ENCODE measurements at regions not wholly inside any gene's neighbourhood (a gene's known extent, or its start where the extent isn't known, plus 50 kb on each side); places are given as distances from the start of the nearest gene placed in this dataset.
"Not testable (repeated sequence)": the region's sequence is repeated elsewhere in the genome, so short reads cannot be mapped to it uniquely, and the experiment has no call there.

DNA sequence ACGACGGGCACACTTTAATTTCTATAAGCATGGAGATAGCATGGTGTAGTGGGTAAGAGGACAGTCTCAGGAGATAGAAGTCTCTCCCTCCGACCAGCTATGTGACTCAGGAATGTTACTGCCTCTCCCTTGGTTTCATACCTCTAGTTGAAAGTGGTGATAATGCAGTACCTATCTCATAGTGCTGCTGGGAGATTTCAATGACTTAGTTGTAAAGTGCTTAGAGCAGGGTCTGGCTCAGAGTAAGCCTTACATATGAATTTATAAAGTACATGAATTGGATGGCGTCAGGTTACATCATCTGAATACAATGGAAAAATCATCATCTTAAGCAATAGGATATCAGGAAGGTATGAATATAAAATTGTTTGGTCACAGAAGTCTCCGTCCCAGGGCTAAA lies 952.8 kb upstream of the EDIL3 start:
- H3K27ac ChIP-seq, result no peak overlapping the region
- DNase-seq (ENCODE audit: low spot score), result no peak
- TF ChIP-seq, protein P1, sequence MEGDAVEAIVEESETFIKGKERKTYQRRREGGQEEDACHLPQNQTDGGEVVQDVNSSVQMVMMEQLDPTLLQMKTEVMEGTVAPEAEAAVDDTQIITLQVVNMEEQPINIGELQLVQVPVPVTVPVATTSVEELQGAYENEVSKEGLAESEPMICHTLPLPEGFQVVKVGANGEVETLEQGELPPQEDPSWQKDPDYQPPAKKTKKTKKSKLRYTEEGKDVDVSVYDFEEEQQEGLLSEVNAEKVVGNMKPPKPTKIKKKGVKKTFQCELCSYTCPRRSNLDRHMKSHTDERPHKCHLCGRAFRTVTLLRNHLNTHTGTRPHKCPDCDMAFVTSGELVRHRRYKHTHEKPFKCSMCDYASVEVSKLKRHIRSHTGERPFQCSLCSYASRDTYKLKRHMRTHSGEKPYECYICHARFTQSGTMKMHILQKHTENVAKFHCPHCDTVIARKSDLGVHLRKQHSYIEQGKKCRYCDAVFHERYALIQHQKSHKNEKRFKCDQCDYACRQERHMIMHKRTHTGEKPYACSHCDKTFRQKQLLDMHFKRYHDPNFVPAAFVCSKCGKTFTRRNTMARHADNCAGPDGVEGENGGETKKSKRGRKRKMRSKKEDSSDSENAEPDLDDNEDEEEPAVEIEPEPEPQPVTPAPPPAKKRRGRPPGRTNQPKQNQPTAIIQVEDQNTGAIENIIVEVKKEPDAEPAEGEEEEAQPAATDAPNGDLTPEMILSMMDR (IDR thresholded peaks at IDR 0.05), result no peak
- H3K4me3 ChIP-seq, result no peak overlapping the region
- no peaks in the 10 kb centered on the region for H3K4me1 ChIP-seq
- no peaks in the 10 kb centered on the region for H3K9me3 ChIP-seq
- no peaks in the 10 kb centered on the region for H3K36me3 ChIP-seq
- H3K27me3 ChIP-seq, result no peaks in the 10 kb centered on the region

DNA sequence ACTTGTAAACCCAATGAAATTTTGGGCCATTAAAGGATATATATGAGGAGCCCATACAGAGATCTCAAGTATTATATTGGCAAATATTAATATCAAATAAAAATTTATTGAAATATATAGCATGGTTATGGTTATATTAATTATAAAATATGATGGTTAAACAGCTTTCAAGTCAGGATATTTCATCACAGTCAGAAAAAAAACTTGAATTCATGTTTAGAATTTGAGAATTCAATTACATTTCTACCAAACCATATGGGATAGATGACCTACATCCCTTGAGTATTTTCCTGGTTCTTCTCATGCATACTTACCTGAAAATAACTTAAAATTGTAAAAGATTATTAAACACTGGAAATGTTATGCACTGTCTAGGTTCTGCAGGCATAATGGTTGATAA lies 956.1 kb upstream of the EDIL3 start:
- Histone ChIP-seq H3K4me3 (no peak overlapping the region), H3K27ac (no peak overlapping the region), H3K4me1 (no peaks in the 10 kb centered on the region), H3K9me3 (no peaks in the 10 kb centered on the region), H3K36me3 (no peaks in the 10 kb centered on the region), H3K27me3 (no peaks in the 10 kb centered on the region)
- TF ChIP-seq, protein P1 (IDR thresholded peaks at IDR 0.05), result no peak
- DNase-seq (ENCODE audit: low spot score), result no peak

DNA sequence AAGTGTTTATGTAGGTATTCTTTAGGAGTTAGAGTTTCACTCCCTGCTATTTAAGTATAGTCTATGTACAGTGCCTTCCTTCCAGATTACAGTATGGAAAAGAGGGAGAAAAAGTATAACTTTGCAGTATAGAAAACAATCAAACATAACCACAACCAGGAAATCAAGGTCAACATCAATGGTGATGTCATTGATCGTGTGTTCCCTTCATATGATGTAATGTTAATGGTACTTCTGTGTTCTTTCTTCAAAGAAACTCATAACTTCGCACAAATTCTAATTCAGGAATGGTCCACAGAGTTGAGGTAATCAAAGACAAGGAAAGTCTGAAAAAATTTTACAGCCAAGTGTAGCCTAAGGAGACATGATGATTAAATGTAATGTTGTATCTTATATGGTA lies 961.1 kb upstream of the EDIL3 start:
- DNase-seq (ENCODE audit: low spot score), result no peak
- Histone ChIP-seq H3K27me3 (no peaks in the 10 kb centered on the region), H3K9me3 (no peaks in the 10 kb centered on the region), H3K27ac (no peak overlapping the region), H3K4me1 (no peaks in the 10 kb centered on the region), H3K36me3 (no peaks in the 10 kb centered on the region), H3K4me3 (no peak overlapping the region)
- TF ChIP-seq, protein P1 (IDR thresholded peaks at IDR 0.05), result no peak

DNA sequence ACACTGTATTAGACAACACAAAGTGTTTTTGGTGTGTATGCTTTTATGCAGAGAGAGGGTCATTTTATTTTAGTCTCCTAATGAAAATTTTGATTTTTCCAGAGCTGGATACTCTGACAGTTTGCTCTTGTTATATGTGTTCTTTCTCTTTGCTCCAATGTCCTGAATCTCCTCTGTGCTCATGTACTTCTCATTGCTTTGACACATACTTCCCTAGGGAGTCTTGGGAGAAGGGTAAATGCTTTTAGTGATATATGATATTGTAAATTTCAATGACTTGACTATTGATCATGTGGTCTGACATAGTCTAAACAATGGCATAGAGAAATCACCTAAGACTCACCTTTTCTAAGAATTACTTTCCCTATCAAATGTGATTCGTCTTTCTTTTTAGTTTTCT lies 972.6 kb upstream of the EDIL3 start:
- DNase-seq (ENCODE audit: low spot score), result no peak
- TF ChIP-seq, protein P1 (IDR thresholded peaks at IDR 0.05), result no peak
- Histone ChIP-seq H3K4me1 (no peaks in the 10 kb centered on the region), H3K4me3 (no peak overlapping the region), H3K27me3 (no peaks in the 10 kb centered on the region), H3K36me3 (no peaks in the 10 kb centered on the region), H3K9me3 (no peaks in the 10 kb centered on the region), H3K27ac (no peak overlapping the region)

DNA sequence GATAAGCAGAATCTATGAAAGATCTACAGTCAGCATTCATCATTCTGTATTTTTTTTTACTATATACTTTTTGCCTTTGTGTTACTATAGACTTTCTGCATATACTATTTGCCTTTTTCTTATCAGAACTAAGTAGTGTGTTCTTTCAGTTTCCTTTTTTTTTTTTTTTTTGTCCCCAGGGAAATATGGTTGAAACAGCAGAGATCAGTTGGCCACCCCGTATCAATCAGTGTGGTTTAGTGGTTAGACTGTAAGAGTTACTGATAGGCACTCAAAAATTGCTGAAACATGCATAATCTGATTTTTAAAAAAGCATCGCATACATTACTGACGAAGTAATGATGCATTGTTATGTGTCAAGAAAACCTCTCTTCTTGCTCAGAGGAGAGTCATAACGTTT lies 990.8 kb upstream of the EDIL3 start:
- DNase-seq (ENCODE audit: low spot score), result no peak
- no peaks in the 10 kb centered on the region for H3K9me3 ChIP-seq
- no peaks in the 10 kb centered on the region for H3K36me3 ChIP-seq
- H3K27ac ChIP-seq, result no peak overlapping the region
- no peaks in the 10 kb centered on the region for H3K4me1 ChIP-seq
- TF ChIP-seq, protein P1 (IDR thresholded peaks at IDR 0.05), result no peak
- no peaks in the 10 kb centered on the region for H3K27me3 ChIP-seq
- no peak overlapping the region for H3K4me3 ChIP-seq

DNA sequence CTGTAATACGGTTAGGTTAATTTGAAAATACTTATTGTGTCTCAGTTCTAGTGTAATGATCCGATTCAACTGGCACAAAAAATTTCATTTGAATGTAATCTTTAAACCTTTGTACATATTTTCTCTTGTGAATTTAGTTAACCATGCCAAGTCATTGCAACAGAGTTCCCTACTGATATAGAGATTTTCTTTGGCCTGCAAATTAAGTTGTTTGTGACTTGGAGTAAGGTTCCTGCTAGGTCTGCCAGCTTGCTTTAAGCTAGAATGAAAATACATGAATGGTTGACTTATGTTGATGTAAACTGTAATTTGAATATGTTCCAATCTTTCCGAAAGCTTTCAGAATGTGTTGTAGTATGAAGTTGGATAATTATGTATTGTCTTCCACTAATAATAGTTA lies 1004.1 kb upstream of the EDIL3 start:
- DNase-seq (ENCODE audit: low spot score), result no peak
- H3K36me3 ChIP-seq, result no peaks in the 10 kb centered on the region
- no peak overlapping the region for H3K27ac ChIP-seq
- TF ChIP-seq, protein P1 (IDR thresholded peaks at IDR 0.05), result no peak
- H3K4me1 ChIP-seq, result no peaks in the 10 kb centered on the region
- no peaks in the 10 kb centered on the region for H3K27me3 ChIP-seq
- H3K9me3 ChIP-seq, result peaks cover 0 to 13% of the 10 kb centered on the region in 2 donors
- H3K4me3 ChIP-seq, result no peak overlapping the region

DNA sequence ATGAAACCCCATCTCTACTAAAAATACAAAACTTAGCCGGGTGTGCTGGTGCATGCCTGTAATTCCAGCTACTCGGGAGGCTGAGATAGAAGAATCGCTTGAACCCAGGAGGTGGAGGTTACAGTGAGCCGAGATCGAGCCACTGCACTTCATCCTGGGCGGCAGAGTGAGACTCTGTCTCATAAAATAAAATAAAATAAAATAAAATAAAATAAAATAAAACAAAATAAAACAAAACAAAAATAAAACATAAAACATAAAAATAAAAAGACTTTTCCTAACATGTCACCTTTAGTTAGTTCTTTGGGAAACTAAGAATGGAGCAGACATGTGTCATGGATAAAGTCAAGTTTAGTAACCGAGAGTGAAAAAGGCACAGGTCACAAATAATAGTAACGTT lies 1007.6 kb upstream of the EDIL3 start:
- H3K4me3 ChIP-seq; H3K9me3 ChIP-seq; DNase-seq (ENCODE audit: low spot score); H3K36me3 ChIP-seq; H3K27me3 ChIP-seq; H3K27ac ChIP-seq; H3K4me1 ChIP-seq: not testable (repeated sequence)

Measured in right atrium auricular region (tissue), 2 donors.